GM06990 (cell line): ENCODE measurements at regions not wholly inside any gene's neighbourhood (a gene's known extent, or its start where the extent isn't known, plus 50 kb on each side); places are given as distances from the start of the nearest gene placed in this dataset.

Source experiments
- DNase-seq: peaks from one replicate; pipeline ENCODE4 v3.0.0-alpha.2; 2011; ENCODE audit not compliant: insufficient read length; ENCODE audit errors: extremely low read depth
- H3K27me3 ChIP-seq: replicated peaks from 2 replicates; pipeline ENCODE4 v1.6.0; 2011; ENCODE audit warnings: low read length; ENCODE audit not compliant: control insufficient read depth, insufficient read depth
- H3K36me3 ChIP-seq: 2 replicates; pipeline ENCODE4 v1.5.1; 2011; ENCODE audit warnings: low read length; ENCODE audit not compliant: control insufficient read depth, insufficient read depth
- H3K4me3 ChIP-seq: replicated peaks from 2 replicates; pipeline ENCODE4 v1.5.1; 2011; ENCODE audit warnings: low read depth, mild to moderate bottlenecking, control low read depth, low read length
- TF ChIP-seq, protein P1 (sequence below): IDR thresholded peaks from 2 replicates; pipeline ENCODE4 v1.5.1; 2011; ENCODE audit warnings: low read length, control low read depth, mild to moderate bottlenecking, inconsistent platforms; ENCODE audit not compliant: insufficient read depth, poor library complexity, severe bottlenecking

GRCh38 chr6:135644394-135644793 lies 146.9 kb upstream of the AHI1 start:
- DNase-seq: no peak
- TF ChIP-seq, protein P1, sequence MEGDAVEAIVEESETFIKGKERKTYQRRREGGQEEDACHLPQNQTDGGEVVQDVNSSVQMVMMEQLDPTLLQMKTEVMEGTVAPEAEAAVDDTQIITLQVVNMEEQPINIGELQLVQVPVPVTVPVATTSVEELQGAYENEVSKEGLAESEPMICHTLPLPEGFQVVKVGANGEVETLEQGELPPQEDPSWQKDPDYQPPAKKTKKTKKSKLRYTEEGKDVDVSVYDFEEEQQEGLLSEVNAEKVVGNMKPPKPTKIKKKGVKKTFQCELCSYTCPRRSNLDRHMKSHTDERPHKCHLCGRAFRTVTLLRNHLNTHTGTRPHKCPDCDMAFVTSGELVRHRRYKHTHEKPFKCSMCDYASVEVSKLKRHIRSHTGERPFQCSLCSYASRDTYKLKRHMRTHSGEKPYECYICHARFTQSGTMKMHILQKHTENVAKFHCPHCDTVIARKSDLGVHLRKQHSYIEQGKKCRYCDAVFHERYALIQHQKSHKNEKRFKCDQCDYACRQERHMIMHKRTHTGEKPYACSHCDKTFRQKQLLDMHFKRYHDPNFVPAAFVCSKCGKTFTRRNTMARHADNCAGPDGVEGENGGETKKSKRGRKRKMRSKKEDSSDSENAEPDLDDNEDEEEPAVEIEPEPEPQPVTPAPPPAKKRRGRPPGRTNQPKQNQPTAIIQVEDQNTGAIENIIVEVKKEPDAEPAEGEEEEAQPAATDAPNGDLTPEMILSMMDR: no peak
- Histone ChIP-seq H3K36me3 (no peaks in the 10 kb centered on the region), H3K4me3 (no peak overlapping the region), H3K27me3 (no peaks in the 10 kb centered on the region)

DNA sequence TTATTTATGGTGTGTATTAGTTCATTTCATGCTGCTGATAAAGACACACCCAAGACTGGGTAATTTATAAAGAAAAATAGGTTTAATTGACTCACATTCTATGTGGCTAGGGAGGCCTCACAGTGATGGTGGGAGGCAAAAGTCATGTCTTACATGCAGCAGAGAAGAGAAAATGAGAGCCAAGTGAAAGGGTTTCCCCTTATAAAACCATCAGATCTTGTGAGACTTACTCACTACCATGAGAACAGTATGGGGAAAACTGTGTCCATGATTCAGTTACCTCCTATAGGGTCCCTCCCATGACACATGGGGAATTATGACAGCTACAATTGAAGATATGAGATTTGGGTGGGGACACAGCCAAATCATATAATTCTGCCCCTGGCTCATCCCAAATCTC lies 150.0 kb upstream of the AHI1 start:
- Histone ChIP-seq H3K27me3 (no peaks in the 10 kb centered on the region), H3K36me3 (no peaks in the 10 kb centered on the region), H3K4me3 (no peak overlapping the region)
- TF ChIP-seq, protein P1: no peak
- no peak for DNase-seq

- Histone ChIP-seq H3K36me3 (no peaks in the 10 kb centered on the region), H3K27me3 (no peaks in the 10 kb centered on the region), H3K4me3 (no peak overlapping the region)
- TF ChIP-seq, protein P1: no peak
- peak; percentile 52 for DNase-seq
These were observed 154.6 kb upstream of the AHI1 start for GRCh38 chr6:135651964-135652755.

- H3K27me3 ChIP-seq: no peaks in the 10 kb centered on the region
- H3K4me3 ChIP-seq: no peak overlapping the region
- DNase-seq: no peak
- no peaks in the 10 kb centered on the region for H3K36me3 ChIP-seq
- TF ChIP-seq, protein P1: no peak
These were observed 157.5 kb upstream of the AHI1 start for GRCh38 chr6:135655055-135655454.

DNA sequence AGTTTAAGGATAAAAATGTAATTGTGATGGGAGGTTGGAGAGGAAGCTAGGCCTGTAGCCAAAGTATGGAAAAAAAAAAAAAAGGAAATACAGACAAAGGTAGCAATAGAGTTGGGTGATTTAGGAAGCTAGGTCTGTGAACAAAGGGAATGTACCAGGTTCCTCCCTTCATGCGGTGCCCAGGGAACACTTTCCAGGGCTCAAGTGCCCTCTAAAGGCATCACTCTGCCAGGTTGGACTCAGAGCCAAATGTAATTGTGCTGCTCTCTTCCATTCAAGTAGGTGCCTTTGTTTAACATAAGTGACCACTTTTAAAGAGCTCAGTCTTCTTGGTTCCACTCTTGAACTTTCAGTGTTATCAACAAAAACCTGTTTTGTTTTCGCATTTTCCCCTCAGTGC lies 159.7 kb upstream of the AHI1 start:
- TF ChIP-seq, protein P1: no peak
- no peak overlapping the region for H3K4me3 ChIP-seq
- no peak for DNase-seq
- no peaks in the 10 kb centered on the region for H3K36me3 ChIP-seq
- H3K27me3 ChIP-seq: no peaks in the 10 kb centered on the region
